GM12891 (cell line): ENCODE measurements at regions not wholly inside any gene's neighbourhood (a gene's known extent, or its start where the extent isn't known, plus 50 kb on each side); places are given as distances from the start of the nearest gene placed in this dataset.

ENCODE experiments used
- PAX5 ChIP-seq: IDR thresholded peaks from 2 replicates; pipeline ENCODE4 v1.6.1; 2011; ENCODE audit warnings: low read length, moderate library complexity, mild to moderate bottlenecking; ENCODE audit not compliant: insufficient read depth, severe bottlenecking
- POLR2A ChIP-seq: IDR thresholded peaks from 2 replicates; pipeline ENCODE4 v1.6.1; 2011; ENCODE audit warnings: low read depth, low read length, control low read depth
- POLR2AphosphoS5 ChIP-seq: IDR thresholded peaks from 2 replicates; pipeline ENCODE4 v1.6.1; 2011; ENCODE audit warnings: low read depth, low read length, control low read depth
- SPI1 ChIP-seq: IDR thresholded peaks from 2 replicates; pipeline ENCODE4 v1.6.1; 2011; ENCODE audit warnings: low read depth, low read length, control low read depth
- TAF1 ChIP-seq: IDR thresholded peaks from 2 replicates; pipeline ENCODE4 v1.6.1; 2011; ENCODE audit warnings: low read depth, low read length, control low read depth

DNA sequence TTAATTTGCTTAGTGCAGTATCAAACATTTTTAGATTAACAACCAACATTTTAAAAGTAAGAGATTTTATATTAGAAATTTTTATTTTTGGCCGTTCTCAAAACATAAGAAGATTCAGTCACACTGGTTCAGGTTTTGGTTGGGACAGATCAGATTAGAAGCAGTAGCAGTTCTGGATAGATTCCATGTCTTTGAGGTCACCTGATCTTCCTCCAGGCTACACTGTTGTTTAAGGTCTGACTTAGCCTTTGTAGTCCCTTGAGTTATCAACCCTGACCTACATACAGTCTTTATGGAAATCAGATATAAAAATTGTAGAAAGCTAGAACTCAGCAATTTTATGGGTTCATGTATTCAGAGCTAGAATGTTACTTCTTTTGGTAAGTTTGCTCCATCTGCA is 910.0 kb upstream of the WWC1 start:
- no peak for TF ChIP-seq POLR2A
- no peak for TF ChIP-seq POLR2AphosphoS5
- TF ChIP-seq SPI1, result no peak
- no peak for TF ChIP-seq TAF1
- TF ChIP-seq PAX5, result no peak
